ENCODE measurements at regions not wholly inside any gene's neighbourhood (a gene's known extent, or its start where the extent isn't known, plus 50 kb on each side); places are given as distances from the start of the nearest gene placed in this dataset.

DNA sequence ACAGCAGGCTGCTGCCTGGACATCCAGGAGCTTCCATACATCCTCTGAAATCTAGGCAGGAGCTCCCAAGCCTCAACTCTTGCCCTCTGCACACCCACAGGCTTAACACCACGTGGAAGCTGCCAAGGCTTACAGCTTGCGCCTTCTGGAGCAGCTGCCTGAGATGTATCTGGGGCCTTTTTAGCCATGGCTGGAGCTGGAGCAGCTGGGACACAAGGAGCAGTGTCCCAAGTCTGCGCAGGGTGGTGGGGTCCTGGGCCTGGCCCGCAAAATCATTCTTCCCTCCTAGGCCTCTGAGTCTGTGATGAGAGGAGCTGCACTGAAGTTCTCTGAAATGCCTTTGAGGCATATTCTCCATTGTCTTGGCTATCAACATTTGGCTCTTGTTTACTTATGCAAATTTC, 255.0 kb downstream of the DLL1 start:
- TF ChIP-seq, protein P1, sequence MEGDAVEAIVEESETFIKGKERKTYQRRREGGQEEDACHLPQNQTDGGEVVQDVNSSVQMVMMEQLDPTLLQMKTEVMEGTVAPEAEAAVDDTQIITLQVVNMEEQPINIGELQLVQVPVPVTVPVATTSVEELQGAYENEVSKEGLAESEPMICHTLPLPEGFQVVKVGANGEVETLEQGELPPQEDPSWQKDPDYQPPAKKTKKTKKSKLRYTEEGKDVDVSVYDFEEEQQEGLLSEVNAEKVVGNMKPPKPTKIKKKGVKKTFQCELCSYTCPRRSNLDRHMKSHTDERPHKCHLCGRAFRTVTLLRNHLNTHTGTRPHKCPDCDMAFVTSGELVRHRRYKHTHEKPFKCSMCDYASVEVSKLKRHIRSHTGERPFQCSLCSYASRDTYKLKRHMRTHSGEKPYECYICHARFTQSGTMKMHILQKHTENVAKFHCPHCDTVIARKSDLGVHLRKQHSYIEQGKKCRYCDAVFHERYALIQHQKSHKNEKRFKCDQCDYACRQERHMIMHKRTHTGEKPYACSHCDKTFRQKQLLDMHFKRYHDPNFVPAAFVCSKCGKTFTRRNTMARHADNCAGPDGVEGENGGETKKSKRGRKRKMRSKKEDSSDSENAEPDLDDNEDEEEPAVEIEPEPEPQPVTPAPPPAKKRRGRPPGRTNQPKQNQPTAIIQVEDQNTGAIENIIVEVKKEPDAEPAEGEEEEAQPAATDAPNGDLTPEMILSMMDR (IDR thresholded peaks at IDR 0.05; ENCODE audit: borderline replicate concordance, control extremely low read depth, extremely low read depth, insufficient read depth, missing control alignments), result no peak
- in situ Hi-C loops (cut with MboI; ENCODE audit: low sequenced_read_pairs, unreplicated experiment), result no loop called here
- DNase-seq (ENCODE audit: low spot score), result no peak

DNA sequence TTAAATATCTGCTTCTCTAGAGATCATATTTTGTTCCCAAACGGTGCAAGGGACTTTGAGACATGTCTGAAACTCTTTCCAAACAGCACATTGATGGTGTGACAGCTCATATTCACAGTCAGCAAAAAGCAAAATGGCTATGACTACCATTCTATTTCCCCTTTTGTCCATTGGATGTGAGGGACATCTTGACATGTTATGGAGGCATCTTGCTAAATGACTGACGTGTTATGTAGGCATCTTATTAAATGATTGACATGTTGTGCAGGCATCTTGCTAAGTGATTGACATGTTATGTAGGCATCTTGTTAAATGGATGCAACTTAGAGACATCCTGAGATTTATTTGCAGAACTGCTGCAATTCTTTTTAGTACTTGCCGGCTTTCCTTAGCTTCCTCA, 255.8 kb downstream of the DLL1 start:
- DNase-seq (ENCODE audit: low spot score), result no peak
- in situ Hi-C loops (cut with MboI; ENCODE audit: low sequenced_read_pairs, unreplicated experiment), result no loop called here
- TF ChIP-seq, protein P1 (IDR thresholded peaks at IDR 0.05; ENCODE audit: borderline replicate concordance, control extremely low read depth, extremely low read depth, insufficient read depth, missing control alignments), result no peak

DNA sequence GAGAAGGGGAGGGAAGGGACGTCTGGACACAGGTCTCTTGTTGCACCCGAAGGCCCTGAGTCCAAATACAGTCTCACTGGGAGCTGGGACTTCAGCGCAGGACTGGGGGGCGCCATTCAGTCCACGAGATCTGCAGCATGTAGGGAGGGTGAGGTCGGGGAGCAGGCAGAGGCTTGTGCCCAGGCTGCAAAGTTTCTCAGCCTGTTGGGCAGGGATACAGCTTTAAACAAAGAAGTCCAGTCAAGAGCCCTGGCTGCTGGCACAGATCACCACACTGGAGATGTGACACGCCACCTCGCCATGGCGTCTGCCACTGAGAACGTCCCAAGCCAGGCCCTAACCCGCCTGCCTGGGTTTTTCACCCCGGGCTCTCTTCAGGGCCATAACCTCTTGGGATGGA, 256.6 kb downstream of the DLL1 start:
- in situ Hi-C loops (cut with MboI; ENCODE audit: low sequenced_read_pairs, unreplicated experiment), result no loop called here
- TF ChIP-seq, protein P1 (IDR thresholded peaks at IDR 0.05; ENCODE audit: borderline replicate concordance, control extremely low read depth, extremely low read depth, insufficient read depth, missing control alignments), result no peak
- no peak for DNase-seq (ENCODE audit: low spot score)

DNA sequence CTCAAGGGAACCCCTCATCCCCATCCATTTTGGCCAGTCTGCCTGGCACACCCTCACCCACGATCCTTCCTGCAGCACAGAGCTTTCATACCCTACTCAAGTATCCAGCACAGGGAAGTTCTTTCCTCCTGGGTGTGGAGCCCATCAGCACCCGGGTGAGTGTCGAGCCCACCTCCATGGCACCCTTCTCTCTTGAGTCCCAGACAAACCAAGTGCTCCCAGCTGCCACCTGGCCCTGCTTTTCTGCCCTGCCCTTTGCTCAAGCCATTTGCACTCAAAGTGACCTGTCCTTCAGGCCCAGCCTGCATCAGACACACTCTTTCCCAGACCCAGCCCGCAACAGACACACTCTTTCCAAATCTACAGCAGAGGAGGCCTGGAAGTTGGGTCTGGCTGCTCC, 257.2 kb downstream of the DLL1 start:
- TF ChIP-seq, protein P1 (IDR thresholded peaks at IDR 0.05; ENCODE audit: borderline replicate concordance, control extremely low read depth, extremely low read depth, insufficient read depth, missing control alignments), result no peak
- in situ Hi-C loops (cut with MboI; ENCODE audit: low sequenced_read_pairs, unreplicated experiment), result no loop called here
- DNase-seq (ENCODE audit: low spot score), result no peak

DNA sequence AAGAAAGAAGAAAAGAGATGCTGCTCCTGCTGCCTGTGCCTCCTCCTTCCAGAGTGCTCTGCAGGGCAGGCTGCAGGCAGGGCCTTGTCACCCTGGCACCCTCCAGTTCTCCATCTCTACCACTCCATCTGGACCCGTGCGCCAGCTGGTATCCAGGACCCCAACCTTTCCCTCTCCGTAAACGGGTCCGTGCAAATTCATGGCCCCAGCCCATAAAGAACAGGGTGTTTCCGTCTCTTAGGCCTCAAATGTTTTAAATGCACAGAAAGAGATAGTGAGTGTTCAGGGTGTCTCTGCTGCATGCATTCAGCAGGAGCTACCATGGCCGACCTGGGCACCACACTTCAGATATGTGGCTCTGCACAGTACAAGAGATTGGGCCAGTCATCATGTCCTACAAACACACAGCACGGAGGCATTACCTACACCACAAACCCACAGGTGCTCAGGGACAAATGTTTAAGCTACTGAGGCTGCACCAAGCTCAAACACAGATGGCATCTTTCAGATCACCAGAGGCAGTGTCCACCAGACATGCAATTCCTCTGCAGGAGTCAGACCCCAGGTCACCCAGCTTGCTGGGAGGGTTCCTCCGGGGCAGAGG, 258.1 kb downstream of the DLL1 start:
- TF ChIP-seq, protein P1 (IDR thresholded peaks at IDR 0.05; ENCODE audit: borderline replicate concordance, control extremely low read depth, extremely low read depth, insufficient read depth, missing control alignments), result no peak
- no peak for DNase-seq (ENCODE audit: low spot score)
- in situ Hi-C loops (cut with MboI; ENCODE audit: low sequenced_read_pairs, unreplicated experiment), result no loop called here

DNA sequence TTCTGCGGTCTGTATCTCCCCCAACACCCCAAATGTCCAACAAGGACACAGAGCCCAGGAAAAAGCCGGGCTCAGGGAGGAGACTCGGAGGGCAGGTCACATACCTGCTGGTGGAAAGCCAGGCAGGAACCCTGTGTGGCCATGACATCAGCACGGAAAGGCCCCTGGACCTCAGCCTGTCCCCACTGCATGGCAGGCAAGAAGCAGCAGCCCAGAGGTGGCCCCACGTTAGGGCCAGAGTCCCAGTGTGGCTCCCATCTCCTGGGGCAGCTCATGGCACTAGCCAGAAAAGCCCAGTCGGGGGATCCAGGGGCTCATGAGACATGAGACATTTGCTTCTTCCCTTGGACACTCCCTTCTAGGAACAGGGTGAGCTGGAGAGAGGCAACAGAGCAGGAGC, 258.7 kb downstream of the DLL1 start:
- in situ Hi-C loops (cut with MboI; ENCODE audit: low sequenced_read_pairs, unreplicated experiment), result no loop called here
- no peak for DNase-seq (ENCODE audit: low spot score)
- TF ChIP-seq, protein P1 (IDR thresholded peaks at IDR 0.05; ENCODE audit: borderline replicate concordance, control extremely low read depth, extremely low read depth, insufficient read depth, missing control alignments), result no peak
